Nephron progenitor cell (in vitro differentiated cells): ENCODE measurements at regions not wholly inside any gene's neighbourhood (a gene's known extent, or its start where the extent isn't known, plus 50 kb on each side); places are given as distances from the start of the nearest gene placed in this dataset.

ENCODE experiments used
- DNase-seq: peaks from one replicate; pipeline ENCODE4 v3.0.0; 2021
- H3K27ac Mint-ChIP-seq: 2 replicates; pipeline ENCODE4 v1.8.0; 2021; ENCODE audit warnings: mild to moderate bottlenecking, moderate library complexity, mixed read lengths
- H3K27me3 Mint-ChIP-seq: 2 replicates; pipeline ENCODE4 v1.8.0; 2021; ENCODE audit warnings: mild to moderate bottlenecking, low read depth, mixed read lengths; ENCODE audit not compliant: poor library complexity
- H3K36me3 Mint-ChIP-seq: 2 replicates; pipeline ENCODE4 v1.8.0; 2021; ENCODE audit warnings: low read depth, mixed read lengths
- H3K4me1 Mint-ChIP-seq: 2 replicates; pipeline ENCODE4 v1.8.0; 2021; ENCODE audit warnings: mixed read lengths
- H3K4me3 Mint-ChIP-seq: 2 replicates; pipeline ENCODE4 v1.8.0; 2021; ENCODE audit warnings: mild to moderate bottlenecking, moderate library complexity, mixed read lengths
- H3K9me3 Mint-ChIP-seq: 2 replicates; pipeline ENCODE4 v1.8.0; 2021; ENCODE audit warnings: mild to moderate bottlenecking, moderate library complexity, mixed read lengths
- TF ChIP-seq, protein P1 (sequence below): fragments of 200-600 bp; sonication (generic); IDR thresholded peaks from 2 replicates; pipeline ENCODE4 v1.5.0; 2021; ENCODE audit warnings: antibody characterized with exemption

DNA sequence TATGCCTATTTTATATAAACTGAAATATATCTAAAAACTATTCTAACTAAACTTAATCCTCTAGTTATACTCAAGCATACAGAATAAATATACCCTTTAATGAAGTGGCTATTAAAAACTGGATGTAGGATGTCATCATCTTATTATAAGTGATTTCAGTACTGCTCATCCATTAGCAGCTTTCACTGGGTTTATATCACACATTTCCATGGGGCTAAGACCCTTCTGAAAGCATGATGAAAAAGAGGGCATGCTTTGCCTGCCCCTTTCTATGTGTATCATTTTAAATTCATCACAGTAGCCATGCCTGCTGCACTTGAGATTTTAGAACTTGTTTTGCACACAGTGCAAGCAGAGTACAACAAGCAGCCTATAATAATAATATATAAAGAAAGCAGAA is 477.5 kb downstream of the SLITRK6 start:
- H3K4me1 Mint-ChIP-seq: no peaks in the 10 kb centered on the region
- TF ChIP-seq, protein P1, sequence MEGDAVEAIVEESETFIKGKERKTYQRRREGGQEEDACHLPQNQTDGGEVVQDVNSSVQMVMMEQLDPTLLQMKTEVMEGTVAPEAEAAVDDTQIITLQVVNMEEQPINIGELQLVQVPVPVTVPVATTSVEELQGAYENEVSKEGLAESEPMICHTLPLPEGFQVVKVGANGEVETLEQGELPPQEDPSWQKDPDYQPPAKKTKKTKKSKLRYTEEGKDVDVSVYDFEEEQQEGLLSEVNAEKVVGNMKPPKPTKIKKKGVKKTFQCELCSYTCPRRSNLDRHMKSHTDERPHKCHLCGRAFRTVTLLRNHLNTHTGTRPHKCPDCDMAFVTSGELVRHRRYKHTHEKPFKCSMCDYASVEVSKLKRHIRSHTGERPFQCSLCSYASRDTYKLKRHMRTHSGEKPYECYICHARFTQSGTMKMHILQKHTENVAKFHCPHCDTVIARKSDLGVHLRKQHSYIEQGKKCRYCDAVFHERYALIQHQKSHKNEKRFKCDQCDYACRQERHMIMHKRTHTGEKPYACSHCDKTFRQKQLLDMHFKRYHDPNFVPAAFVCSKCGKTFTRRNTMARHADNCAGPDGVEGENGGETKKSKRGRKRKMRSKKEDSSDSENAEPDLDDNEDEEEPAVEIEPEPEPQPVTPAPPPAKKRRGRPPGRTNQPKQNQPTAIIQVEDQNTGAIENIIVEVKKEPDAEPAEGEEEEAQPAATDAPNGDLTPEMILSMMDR: no peak

DNA sequence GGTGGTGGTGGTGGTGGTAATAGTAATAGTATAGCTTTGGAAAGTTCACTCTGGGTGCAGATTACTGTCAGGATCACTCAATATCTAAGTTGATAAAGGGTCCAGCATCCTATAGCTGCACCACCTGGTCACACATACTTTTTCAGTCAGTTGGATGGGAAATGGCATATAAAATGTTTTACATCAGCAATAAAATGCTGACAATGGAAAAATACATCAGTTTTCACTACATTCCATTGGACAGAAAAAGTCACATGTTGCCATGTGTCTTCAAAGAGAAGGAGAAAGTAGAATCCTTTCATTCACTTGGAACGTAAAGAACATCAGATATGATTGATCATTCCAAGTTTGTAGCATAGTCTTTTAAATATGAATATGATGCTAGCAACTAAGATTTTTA is 481.4 kb downstream of the SLITRK6 start:
- Mint-ChIP-seq H3K4me3 (no peak overlapping the region), H3K27ac (no peak overlapping the region), H3K27me3 (no peaks in the 10 kb centered on the region), H3K9me3 (no peaks in the 10 kb centered on the region), H3K4me1 (peaks cover 21% of the 10 kb centered on the region), H3K36me3 (no peaks in the 10 kb centered on the region)
- TF ChIP-seq, protein P1: no peak
- DNase-seq: no peak

More for the DNA sequence above, 477.5 kb downstream of the SLITRK6 start:
- no peak overlapping the region for H3K4me3 Mint-ChIP-seq
- no peak for DNase-seq
- no peak overlapping the region for H3K27ac Mint-ChIP-seq
- H3K36me3 Mint-ChIP-seq: no peaks in the 10 kb centered on the region
- H3K27me3 Mint-ChIP-seq: no peaks in the 10 kb centered on the region
- H3K9me3 Mint-ChIP-seq: no peaks in the 10 kb centered on the region

DNA sequence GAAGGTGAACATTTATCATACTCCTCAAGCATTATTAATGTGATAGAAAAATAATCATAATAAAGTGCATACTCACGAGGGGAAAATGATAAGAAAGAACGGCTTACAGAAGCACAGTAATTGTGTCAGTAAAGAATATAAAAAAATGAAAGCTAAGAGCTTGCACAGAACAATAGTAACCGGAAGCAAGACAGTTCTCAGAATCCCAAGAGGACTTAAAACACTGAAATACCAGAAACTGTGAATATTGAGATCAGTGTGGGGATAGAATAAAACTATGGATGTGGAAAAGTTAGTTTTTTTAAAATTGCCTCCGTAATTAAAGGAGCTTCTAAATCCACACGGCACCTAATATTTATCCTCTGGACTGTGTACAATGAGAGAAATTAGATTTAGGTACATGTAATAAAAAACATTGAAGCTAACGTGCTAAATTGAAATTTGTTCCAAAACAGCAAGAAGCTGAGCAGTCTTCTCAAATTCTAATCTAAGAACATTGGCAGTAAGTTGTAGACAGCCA is 482.7 kb downstream of the SLITRK6 start:
- no peaks in the 10 kb centered on the region for H3K9me3 Mint-ChIP-seq
- peak overlapping the region; percentile 57 for H3K27ac Mint-ChIP-seq
- H3K27me3 Mint-ChIP-seq: no peaks in the 10 kb centered on the region
- TF ChIP-seq, protein P1: no peak
- H3K36me3 Mint-ChIP-seq: no peaks in the 10 kb centered on the region
- peaks cover 24% of the 10 kb centered on the region for H3K4me1 Mint-ChIP-seq
- H3K4me3 Mint-ChIP-seq: no peak overlapping the region
- DNase-seq: no peak

DNA sequence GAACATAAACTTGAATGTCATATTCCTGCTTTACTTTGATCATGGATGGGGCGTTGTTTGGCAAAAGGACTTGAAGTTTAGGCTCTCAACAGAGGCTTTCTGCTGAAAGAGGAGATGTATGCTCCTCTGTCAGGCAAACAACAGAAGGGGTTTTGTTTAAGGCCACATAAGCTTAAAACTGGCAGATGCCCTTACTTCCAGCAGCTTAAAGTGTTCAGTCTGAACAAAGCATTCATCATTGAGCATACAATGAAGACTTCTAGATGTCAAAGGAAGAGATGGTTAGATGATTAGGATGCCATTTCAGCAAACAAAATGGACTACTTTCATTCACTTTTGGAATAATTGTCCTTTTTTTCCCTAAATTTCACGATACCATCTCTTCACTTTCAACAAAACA is 484.5 kb downstream of the SLITRK6 start:
- TF ChIP-seq, protein P1: no peak
- H3K36me3 Mint-ChIP-seq: no peaks in the 10 kb centered on the region
- no peak overlapping the region for H3K4me3 Mint-ChIP-seq
- no peak overlapping the region for H3K27ac Mint-ChIP-seq
- no peaks in the 10 kb centered on the region for H3K9me3 Mint-ChIP-seq
- H3K4me1 Mint-ChIP-seq: peaks cover 24% of the 10 kb centered on the region
- no peaks in the 10 kb centered on the region for H3K27me3 Mint-ChIP-seq
- no peak for DNase-seq

DNA sequence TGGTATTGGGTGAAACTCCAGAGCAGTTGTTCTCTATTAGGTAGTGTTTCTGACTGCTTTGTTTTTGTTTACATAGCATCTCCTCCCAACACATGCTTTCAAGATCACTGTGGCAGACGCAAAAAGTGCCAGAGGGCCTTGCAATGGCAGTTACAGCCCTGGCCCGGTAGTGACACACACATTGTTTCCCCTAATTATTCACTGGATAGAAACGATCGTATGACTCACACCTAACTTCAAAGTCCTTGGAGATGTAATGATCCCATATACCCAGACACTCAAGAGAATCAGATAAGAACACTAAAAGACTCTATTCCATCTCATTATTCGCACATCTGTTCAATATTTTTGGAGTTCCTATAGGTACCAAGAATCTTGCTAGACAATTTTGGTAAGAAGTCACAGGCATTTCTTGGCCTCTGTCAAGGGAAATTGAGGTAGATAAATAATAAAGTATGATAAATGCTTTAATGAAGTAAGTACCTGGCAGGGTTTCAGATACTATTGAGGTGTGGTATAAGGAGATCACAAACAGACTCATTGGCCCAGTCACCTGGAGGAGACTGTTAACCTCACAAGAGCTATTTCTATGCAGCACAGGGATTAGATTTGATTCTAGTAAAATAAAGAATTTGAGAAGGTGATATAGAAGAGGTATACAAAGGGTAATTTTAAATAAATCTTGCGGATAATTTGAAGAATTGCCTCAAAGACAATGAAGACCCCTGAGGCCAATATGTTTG is 485.3 kb downstream of the SLITRK6 start:
- no peaks in the 10 kb centered on the region for H3K9me3 Mint-ChIP-seq
- H3K27me3 Mint-ChIP-seq: no peaks in the 10 kb centered on the region
- H3K4me3 Mint-ChIP-seq: no peak overlapping the region
- TF ChIP-seq, protein P1: no peak
- DNase-seq: no peak
- H3K27ac Mint-ChIP-seq: peak overlapping the region; percentile 75
- peaks cover 24% of the 10 kb centered on the region for H3K4me1 Mint-ChIP-seq
- H3K36me3 Mint-ChIP-seq: no peaks in the 10 kb centered on the region

DNA sequence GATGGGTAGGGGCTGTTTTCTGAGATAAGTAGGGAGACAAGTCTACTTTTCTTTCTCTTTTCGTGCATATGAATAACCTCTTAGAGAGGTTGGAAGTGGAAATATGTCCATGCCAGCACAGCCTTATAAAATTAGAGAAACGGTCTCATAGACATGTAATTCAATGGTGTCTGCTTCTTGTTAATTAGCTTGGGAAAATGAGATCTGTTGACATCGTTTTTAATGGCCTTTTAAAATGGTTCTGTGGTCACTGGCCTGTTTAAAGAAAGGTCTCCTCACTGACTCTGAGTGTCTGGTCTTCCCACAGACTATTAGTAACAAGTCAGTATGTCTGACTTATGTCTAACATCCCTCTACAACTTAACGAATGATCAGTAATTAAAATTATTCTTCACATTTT is 487.1 kb downstream of the SLITRK6 start:
- H3K36me3 Mint-ChIP-seq: no peaks in the 10 kb centered on the region
- TF ChIP-seq, protein P1: no peak
- no peaks in the 10 kb centered on the region for H3K27me3 Mint-ChIP-seq
- peak overlapping the region; percentile 48 for H3K27ac Mint-ChIP-seq
- no peaks in the 10 kb centered on the region for H3K9me3 Mint-ChIP-seq
- no peak for DNase-seq
- H3K4me1 Mint-ChIP-seq: peaks cover 24% of the 10 kb centered on the region
- H3K4me3 Mint-ChIP-seq: no peak overlapping the region
